ENCODE measurements at regions not wholly inside any gene's neighbourhood (a gene's known extent, or its start where the extent isn't known, plus 50 kb on each side); places are given as distances from the start of the nearest gene placed in this dataset.

- Histone ChIP-seq H3K4me3 (ENCODE audit: low read depth, low read length) (no peak overlapping the region), H3K27me3 (ENCODE audit: insufficient read depth, low read depth, severe bottlenecking) (no peaks in the 10 kb centered on the region), H3K27ac (no peak overlapping the region), H3K36me3 (no peaks in the 10 kb centered on the region), H3K9me3 (ENCODE audit: severe bottlenecking) (no peaks in the 10 kb centered on the region)
- TF ChIP-seq, protein P1, sequence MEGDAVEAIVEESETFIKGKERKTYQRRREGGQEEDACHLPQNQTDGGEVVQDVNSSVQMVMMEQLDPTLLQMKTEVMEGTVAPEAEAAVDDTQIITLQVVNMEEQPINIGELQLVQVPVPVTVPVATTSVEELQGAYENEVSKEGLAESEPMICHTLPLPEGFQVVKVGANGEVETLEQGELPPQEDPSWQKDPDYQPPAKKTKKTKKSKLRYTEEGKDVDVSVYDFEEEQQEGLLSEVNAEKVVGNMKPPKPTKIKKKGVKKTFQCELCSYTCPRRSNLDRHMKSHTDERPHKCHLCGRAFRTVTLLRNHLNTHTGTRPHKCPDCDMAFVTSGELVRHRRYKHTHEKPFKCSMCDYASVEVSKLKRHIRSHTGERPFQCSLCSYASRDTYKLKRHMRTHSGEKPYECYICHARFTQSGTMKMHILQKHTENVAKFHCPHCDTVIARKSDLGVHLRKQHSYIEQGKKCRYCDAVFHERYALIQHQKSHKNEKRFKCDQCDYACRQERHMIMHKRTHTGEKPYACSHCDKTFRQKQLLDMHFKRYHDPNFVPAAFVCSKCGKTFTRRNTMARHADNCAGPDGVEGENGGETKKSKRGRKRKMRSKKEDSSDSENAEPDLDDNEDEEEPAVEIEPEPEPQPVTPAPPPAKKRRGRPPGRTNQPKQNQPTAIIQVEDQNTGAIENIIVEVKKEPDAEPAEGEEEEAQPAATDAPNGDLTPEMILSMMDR (IDR thresholded peaks at IDR 0.05; ENCODE audit: low read depth, low read length), result no peak
- DNase-seq, result no peak
These were observed 79.6 kb upstream of the ZNF827 start for GRCh38 chr4:146018247-146018646.

GRCh38 chr4:146004730-146005129 is 66.1 kb upstream of the ZNF827 start:
- Histone ChIP-seq H3K9me3 (ENCODE audit: severe bottlenecking) (peaks cover 9% of the 10 kb centered on the region), H3K4me3 (ENCODE audit: low read depth, low read length) (no peak overlapping the region), H3K27ac (no peak overlapping the region), H3K36me3 (no peaks in the 10 kb centered on the region), H3K27me3 (ENCODE audit: insufficient read depth, low read depth, severe bottlenecking) (no peaks in the 10 kb centered on the region)
- TF ChIP-seq, protein P1 (IDR thresholded peaks at IDR 0.05; ENCODE audit: low read depth, low read length), result no peak
- no peak for DNase-seq

DNA sequence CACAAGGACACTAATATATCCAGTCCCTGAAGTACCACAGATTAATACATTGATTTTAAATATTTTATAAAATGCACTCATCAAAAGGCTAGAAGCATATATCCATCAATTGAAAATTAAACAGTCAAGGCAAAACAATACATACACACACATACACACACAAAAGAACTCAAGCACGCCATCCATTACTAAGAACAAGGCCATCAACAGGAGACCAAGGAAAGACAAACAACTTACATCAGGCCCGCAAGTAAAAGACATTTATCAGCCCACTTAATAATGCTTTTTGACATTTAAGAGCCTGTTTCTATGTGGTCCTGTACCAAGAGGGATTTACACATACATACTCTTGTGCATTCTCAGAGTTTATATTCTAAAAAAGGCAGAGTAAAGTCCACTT is 50.0 kb upstream of the ZNF827 start:
- TF ChIP-seq, protein P1 (IDR thresholded peaks at IDR 0.05; ENCODE audit: low read depth, low read length), result no peak
- no peaks in the 10 kb centered on the region for H3K27me3 ChIP-seq (ENCODE audit: insufficient read depth, low read depth, severe bottlenecking)
- no peak for DNase-seq
- H3K9me3 ChIP-seq (ENCODE audit: severe bottlenecking), result no peaks in the 10 kb centered on the region
- H3K36me3 ChIP-seq, result no peaks in the 10 kb centered on the region
- no peak overlapping the region for H3K4me3 ChIP-seq (ENCODE audit: low read depth, low read length)
- H3K27ac ChIP-seq, result no peak overlapping the region
